HPDE6-E6E7 (cell line): ENCODE measurements at regions not wholly inside any gene's neighbourhood (a gene's known extent, or its start where the extent isn't known, plus 50 kb on each side); places are given as distances from the start of the nearest gene placed in this dataset.

ENCODE experiments used
- DNase-seq: peaks from one replicate; pipeline ENCODE4 v3.0.0; 2011; ENCODE audit warnings: missing footprints; ENCODE audit errors: extremely low spot score

DNA sequence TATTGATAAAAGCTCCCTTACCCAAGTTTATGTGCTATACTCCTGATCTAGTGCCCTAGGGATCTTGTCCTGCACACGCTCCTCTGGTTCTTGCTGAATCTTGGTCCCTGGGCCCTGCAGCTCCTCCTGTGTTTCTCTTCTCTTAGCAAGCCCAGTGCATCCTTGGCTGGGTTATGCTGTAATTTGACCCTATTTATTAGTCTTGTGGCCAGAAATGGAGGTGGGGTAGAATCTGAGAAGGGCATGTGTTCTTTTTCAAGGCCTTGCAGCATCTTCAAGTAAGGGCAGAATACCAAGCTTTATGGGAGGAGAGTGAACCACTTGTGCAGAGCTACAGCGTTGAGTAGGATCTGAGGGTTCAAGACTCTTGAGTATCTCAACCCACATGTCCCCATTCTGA is 366.8 kb downstream of the FAM170A start:
- DNase-seq, result no peak

DNA sequence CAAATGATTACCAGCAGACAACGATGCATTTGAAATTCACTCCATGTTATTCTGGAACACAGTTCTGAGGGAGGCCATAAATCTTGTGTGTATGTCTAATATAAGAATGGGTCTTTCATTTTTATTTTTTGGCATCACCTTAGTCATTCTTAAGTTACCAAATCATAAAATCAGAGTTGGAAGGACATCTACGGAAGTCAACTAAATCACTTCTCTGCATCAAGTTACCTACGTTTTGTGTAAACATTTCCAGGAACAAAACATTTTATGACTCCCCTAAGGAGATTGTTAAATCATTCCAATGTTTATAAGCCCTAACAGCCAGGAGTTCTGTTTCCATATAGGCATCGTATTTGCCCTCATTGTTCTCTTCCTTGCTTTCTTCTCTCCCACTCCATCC is 378.2 kb downstream of the FAM170A start:
- no peak for DNase-seq

DNA sequence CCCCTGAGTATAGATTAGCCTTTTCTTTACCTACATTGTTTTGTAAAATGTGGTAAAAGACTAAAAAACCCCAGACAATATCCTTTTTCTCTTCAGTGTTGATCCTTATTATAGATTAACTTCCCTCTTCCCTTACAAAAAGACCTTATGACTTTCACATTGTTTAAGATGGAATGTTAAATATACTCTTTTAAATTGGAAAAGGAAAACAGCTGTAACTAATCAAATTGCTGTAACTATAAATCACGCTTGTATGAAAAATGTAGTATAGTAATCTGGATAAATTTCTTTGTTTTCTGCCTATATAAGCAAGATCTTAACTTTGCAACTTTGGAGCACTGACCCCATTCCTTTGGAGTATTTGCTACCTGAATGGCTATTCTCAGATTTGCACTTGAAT is 383.1 kb downstream of the FAM170A start:
- no peak for DNase-seq

DNA sequence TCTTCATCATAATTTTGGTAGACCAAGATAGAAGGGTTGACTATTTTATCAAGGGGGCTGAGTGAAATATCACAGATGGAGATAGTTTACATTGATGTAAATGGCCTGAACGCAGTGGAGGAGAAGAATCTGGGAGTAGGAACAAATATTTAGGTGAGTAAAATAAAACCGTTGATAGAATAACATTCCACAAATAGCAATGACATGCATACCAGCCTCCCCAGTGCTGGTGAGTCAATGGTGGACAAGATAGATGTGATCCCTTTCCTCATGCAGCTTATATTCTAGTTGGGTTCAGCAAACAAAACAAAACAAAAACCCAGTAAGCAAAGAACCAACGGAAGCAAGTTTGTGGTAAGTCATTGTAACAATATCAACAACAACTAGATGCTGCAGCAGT is 385.2 kb downstream of the FAM170A start:
- no peak for DNase-seq

DNA sequence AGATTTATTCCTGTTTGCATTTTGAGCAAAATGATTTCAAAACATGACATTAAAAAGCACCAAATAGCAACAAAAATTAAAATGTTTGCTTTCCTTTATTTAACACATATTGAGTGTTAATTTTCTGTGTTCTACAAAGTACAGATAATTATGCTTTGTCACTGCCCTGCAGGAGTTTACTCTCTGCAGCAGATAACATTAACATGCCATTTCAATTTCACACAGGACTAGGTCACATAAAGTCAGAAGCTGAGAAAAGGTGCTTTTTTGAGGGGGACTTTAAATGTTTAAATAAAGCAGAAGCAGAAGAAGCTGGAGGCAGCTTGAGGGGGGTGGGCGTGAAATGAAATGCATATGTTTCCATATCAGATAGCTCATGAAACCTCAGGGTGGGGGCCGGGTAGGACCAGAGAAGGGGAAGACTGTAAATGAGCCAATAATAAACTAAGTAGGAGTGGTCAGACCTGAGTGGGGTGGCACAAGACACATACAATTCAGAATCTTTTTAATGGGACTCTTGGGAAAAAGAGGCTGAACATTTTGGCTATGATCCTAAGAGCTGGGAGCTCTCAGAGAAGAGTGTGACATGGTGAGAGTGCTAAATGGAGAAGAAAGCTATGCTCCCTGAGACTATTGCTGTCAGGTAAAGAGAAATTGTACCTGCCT is 387.5 kb downstream of the FAM170A start:
- no peak for DNase-seq

DNA sequence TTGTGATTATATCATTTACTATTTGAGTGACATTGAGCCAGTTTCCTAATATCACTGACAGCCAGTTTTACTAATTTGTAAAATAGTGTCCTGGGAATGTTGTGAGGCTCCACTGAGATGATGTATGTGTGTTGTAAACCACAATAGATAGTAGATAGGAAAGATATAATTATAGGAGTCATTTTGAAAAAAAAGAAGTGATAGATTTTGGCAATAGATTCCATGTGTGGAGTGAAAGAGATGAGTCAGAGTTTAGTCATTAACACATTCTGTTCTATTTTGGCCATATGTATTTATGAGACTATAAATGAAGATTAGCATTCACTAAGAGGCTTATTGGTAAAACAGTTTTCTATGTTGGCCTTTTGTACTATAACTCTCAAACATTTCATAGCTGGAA is 388.2 kb downstream of the FAM170A start:
- peak; percentile 12 for DNase-seq

DNA sequence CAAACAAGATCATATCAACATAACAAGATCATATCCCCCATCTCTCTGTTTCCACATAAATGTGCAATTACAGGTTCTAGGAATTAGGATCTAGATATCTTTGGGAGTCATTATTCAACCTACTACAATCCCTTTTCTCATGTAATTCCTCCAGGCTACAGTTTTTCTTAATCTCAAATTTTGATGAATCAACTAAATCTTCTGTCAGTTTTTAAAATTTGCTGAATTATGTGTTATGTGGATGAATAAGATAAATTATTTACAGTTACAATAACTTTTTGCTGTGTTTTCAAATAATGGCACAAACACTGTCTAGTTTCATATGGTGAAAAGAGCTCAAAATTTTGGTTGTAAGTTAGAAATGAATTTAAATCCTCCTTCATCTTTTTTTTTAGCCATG is 405.8 kb downstream of the FAM170A start:
- DNase-seq, result no peak

DNA sequence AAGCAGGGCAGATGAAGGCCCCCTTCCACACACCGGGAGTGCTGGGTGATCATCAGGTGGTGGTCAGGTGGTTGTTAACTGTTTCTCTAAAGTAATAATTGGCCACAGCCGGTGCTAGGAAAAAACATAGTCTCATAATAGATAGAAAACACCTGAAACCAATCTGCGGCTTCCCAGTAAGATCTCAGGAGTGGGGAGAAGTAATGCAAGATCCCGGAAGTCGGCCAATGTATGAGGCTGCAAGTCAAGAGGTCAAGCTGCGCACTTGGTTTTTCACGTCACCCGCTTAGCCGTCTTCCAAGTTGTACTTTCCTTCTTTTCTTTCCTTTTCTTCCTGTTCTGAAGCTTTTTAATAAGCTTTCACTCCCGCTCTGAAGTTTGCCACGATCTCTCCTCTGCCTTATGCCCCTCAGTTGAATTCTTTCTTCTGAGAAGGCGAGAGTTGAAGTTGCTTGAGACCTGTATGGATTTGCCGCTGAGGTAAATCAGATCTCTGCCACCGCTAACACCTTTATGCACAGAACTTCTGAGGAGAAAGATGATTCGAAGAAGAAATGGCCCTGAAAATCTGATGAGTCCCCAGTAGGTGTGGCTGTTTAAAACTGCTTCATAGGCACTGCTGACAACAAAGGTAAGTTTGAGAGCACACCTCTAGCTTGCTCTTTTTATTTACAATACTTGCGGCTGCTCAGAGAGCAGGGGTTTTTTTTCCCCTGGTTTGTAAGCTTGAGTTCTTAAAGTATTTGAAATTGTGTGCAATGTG is 406.6 kb downstream of the FAM170A start:
- no peak for DNase-seq

DNA sequence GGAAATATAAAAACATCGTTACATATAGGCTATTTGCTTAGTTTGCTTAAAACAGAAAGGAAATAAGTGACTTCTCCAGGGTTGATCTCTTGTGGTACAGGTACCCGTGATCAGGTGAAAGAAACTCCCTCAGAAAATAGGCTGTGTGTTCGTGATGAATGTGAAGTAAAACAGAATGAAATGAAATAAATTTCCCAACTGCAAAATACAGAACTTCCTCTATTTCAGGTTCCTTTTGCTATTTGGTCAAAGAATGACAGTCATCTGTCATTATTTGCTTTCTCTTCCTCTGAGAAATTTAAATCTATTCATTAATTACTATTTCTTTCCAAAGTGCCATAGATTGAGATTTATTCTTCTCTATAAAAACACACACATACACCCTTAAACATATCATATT is 408.1 kb downstream of the FAM170A start:
- no peak for DNase-seq

DNA sequence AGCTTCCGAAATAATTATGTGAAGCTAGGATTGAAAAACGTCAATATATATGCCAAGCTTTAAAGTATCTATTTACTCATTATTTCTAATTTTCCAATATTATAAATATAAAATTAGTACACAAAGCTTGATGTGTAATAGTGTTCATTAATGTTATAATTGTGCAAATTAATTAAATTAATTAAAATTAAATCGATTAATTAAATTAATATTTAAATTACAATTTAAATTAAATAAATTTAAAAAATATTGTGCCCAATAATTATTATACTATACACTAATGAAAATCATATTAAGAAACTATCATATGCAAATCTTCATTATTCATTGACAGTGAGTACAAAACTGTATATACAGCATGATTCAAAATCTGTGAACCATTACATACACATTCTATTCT is 409.8 kb downstream of the FAM170A start:
- DNase-seq, result no peak

DNA sequence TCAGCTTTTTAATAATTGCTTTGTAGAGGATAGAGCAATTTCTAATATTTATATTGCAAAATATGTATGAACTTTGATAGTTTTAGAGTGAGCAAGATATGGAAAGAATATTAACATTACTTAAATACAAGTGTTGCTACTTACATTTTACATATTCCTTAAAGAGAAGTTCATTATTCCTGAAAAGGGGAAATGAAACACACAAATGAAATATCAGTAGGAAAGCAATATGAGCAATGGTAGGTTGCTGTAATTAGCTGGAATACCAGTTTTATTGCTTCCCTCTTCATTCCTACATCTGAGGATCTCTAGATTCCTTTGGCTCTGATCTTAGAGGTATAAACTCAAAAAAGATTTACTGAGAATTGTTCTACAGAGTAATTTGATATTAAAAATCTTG is 414.1 kb downstream of the FAM170A start:
- no peak for DNase-seq

DNA sequence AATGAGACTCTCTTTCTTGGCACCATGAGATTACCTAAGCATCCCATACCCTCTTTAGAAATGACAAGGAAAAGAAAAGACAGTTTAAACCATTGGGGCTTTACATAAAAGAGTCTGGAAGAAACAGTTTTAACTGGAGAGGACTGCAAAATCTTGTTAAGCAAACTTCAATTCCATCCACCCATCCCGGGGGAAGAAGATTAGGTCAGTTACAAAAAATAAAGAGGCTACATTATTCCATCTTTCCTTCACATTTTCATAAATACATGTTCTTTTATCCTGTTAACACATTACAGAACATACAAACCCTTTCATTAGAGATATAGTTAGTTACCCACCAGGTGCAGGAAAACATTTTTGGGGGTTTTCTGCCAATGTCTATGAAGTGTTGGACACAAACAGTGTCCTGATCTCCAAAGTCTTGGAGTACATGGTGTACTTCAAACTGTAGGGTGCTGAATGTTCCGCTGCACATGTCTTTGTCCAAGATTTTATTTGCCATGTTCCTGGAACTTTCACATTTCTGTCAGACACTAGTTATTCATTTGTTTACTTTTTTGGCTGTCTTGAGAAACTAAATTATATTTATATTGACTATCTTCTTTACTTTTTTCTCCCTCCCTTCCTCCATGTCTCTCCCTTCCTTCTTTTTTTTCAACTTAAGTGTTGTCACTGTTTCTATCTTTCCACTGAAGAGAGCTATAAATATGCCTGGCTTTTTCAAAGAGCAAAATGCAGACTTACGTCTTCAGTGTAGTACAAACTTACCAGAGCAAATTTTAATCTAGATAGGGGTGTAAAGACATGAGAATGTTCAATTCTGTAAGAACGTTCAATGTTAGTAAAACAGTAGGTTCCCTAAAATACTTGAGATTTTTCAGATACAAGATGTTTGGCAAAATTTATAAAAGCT is 410.9 kb upstream of the PRR16 start:
- DNase-seq, result no peak

DNA sequence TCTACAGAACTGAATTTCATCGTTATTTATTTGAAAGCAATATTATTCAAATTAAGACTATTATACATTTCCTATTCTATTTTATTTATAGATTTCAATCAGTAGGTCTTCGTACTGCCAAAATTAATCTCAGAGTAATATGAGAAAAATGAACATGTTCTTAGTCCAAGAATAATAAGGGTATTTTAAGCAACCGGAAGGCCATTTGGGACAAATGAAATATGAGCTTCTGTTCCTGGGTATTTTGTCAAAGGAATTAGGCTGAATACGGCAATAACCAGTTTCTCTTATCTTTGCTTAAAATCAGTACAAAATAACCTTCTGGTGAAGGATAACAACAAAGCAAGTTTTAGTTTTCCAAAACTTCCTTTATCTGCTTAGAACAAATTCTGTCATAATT is 410.3 kb upstream of the PRR16 start:
- DNase-seq, result no peak

DNA sequence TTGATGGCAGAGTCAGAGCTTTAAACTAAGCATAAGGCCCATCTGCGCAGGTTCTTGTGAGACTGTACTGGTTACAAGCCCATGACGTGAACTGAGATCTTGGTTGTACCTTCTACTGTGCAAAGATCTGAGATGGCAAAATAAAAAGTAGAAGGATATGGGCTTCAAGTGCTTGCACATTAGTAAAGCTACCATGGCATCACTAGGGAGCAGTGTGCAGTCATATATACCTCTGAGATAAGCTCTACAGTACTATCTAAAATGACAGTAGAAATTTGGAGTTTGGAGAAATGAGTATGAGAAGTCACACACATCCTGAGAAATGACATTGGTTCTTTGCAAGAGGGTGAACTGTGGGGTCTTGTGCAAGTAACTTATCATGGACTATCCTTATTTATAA is 408.2 kb upstream of the PRR16 start:
- peak; percentile 4 for DNase-seq

DNA sequence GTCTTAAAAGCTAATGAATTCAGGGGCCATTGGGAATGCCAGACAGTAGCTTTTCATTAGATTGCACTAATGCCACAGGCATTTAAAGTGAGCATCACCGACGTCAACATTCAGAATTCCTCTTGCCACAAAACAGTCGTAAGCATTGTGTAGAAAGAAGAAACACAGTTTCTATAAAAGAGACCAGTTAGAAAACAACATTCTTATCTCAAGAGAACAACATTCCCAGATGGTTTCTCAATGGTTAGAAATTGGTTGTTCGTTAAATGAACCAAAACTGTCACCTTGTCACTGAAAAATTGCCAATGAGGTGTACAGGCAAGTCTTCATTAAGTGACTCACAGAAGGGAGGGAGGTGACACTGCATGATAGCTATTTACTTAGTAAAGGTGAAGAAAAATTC is 401.6 kb upstream of the PRR16 start:
- no peak for DNase-seq

DNA sequence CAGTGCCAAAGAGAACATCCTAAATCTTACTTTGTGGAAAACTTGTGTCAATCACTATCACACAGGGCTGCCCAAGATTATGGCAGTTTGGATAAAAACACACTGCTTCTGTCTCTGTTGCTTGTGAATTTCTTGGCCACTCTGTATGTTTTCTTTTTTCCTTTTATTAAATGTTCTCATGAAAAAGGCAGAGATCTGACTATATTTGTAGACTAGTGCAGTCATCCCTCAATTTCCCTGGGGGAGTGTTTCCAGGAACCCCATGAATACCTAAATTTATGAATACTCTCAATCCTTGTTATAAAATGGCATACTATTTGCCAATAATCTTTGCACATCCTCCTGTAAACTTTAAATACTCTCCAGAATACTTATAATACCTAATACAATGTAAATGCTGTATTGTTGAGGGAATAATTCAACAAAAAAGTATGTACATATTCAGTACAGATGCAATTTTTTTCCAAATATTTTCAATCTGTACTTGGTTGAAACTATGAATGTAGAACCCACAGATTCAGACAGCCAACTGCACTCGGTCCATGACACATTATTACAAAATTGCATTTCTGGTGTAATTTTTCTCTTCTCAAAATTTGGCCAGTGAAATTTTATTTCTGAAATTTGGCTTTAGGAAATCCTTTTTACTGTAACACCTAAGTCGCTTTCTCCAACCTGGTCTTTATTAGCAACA is 391.9 kb upstream of the PRR16 start:
- no peak for DNase-seq

DNA sequence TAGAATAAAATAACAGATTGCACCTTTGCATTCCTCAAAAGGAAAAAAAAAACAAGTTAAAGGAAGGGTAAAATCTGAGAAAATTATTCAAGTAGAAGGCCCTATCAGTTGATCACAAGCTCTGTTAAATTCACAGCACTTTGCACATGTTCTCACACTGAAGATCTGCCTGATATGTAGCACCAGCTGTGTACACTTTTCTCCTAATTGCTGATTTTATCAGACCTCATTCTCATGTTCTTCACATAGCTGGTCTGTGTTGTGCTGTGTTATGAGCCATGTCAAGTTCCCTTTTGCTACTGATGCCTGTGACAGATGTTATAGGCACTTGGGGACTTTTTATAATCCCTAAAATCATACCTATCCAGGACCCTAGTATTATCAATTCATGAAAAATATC is 390.4 kb upstream of the PRR16 start:
- no peak for DNase-seq

DNA sequence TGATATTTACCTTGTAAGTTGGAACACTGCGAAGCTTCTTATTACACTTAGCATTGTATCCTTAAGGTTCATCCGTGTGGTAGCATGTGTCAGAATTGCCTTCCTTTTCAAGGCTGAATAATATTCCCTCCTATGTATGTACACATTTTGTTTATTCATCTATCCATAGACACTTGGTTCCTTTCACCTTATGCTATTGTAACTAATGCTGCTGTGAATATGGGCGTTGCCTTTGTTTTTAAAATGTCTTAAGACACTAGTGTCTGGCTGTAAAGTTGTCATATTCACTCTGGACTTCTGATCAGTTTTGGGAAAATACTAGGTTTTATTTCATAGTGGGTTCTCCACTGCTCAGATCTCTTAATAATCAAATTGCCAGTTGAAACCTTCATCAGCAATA is 383.3 kb upstream of the PRR16 start:
- no peak for DNase-seq

DNA sequence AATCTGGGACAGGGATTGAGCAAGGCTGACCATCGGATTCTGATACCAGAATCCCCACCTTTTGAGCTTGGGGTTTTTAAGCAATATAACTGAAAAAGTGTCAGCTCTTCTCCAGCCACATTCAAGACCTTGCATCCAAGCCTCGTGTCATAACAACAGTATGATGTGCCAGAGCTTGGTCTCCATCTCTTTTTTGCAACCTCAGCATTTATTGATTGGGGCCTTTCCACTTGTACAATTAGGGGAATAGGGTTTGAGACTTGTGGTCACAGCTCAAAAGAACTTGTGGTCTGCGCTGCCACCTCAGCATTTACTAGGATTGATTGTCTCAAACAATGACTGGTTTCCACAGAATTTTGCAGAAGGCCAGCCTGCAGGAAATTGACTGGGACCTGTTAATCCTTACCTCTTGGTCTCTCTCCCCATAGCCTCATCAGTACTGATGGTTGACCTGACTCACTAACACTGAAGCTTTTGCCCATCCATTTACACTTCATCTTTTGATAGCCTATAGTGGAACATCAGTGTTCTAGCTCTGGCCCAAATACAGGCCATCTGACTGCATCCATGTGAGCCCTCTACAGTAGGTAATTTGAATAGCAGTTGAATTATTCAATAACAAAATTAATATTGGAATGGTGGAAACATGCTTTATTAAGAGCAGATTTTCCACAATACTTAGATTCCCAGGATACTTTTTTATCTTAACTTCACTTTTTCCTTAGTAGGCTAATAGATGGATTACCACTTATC is 381.6 kb upstream of the PRR16 start:
- no peak for DNase-seq

DNA sequence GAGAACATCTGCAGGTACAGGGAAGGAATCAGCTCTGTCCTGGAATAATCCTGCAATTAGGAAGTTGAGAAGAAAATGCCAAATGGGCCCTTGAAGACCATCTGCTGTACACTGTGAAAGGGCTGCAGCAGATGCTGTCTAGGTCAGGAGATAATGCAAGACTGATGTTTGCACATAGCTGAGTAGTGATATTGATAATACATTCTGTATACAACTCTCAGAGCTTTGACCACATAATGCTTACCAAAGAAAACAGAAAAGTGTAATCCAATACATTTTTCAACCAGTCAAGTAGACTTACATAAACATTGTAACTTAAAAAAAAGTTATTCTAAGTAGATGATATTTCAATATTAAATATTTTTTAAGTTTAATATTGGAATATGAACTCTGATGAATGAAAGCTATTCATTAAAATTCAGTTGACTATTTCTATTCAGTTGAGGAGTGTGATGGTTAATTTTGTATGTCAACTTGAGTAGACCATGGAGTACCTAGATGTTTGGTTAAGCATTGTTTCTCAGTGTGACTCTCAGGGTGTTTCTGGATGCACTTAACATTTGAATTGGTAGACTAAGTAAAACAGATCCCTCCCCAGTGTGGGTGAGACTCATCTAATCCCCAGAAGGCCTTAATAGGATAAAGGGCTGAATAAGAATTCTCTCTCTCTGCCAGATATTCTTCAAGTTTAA is 380.1 kb upstream of the PRR16 start:
- DNase-seq, result no peak

DNA sequence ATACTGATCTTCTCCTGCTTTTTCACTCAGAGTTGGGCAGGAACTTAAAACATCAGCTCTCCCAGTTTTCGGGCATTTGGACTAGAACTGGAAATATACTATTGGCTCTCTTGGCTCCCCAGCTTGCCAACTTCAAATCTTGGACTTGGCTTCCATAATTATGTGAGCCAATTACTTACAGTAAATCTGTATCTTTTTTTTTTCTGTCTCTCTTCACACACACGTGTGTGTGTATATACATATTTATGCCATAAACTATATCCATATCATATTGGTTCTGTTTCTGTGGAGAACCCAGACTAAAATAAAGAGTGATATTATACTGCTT is 379.6 kb upstream of the PRR16 start:
- DNase-seq, result no peak
